GM06990 (cell line): ENCODE measurements at regions not wholly inside any gene's neighbourhood (a gene's known extent, or its start where the extent isn't known, plus 50 kb on each side); places are given as distances from the start of the nearest gene placed in this dataset.

Source experiments
- DNase-seq: peaks from one replicate; pipeline ENCODE4 v3.0.0-alpha.2; 2011; ENCODE audit not compliant: insufficient read length; ENCODE audit errors: extremely low read depth
- H3K27me3 ChIP-seq: replicated peaks from 2 replicates; pipeline ENCODE4 v1.6.0; 2011; ENCODE audit warnings: low read length; ENCODE audit not compliant: control insufficient read depth, insufficient read depth
- H3K36me3 ChIP-seq: 2 replicates; pipeline ENCODE4 v1.5.1; 2011; ENCODE audit warnings: low read length; ENCODE audit not compliant: control insufficient read depth, insufficient read depth
- H3K4me3 ChIP-seq: replicated peaks from 2 replicates; pipeline ENCODE4 v1.5.1; 2011; ENCODE audit warnings: low read depth, mild to moderate bottlenecking, control low read depth, low read length
- CTCF ChIP-seq: IDR thresholded peaks from 2 replicates; pipeline ENCODE4 v1.5.1; 2011; ENCODE audit warnings: low read length, control low read depth, mild to moderate bottlenecking, inconsistent platforms; ENCODE audit not compliant: insufficient read depth, poor library complexity, severe bottlenecking

DNA sequence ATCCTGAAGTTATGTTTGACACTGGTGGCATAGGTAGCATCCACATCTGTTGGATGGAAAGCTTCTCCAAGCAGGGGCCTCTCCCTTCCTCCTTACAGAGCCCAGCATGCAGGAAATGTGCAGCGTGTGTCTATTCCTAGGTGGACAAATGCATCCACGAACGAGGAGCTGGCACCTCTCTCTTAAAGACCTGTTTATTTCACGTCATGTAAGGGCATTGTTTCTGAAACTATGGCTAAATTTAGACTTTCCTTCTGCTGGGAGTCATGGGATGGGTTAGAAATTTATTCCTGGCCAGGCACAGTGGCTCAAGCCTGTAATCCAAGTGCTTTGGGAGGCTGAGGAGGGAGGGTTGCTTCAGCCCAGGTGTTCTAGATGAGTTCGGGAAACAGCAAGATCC is 208.4 kb upstream of the SVIL start:
- TF ChIP-seq CTCF = no peak
- no peak overlapping the region for H3K4me3 ChIP-seq
- no peaks in the 10 kb centered on the region for H3K36me3 ChIP-seq
- DNase-seq = no peak
- no peaks in the 10 kb centered on the region; the same call in 1 of the 2 replicates for H3K27me3 ChIP-seq

DNA sequence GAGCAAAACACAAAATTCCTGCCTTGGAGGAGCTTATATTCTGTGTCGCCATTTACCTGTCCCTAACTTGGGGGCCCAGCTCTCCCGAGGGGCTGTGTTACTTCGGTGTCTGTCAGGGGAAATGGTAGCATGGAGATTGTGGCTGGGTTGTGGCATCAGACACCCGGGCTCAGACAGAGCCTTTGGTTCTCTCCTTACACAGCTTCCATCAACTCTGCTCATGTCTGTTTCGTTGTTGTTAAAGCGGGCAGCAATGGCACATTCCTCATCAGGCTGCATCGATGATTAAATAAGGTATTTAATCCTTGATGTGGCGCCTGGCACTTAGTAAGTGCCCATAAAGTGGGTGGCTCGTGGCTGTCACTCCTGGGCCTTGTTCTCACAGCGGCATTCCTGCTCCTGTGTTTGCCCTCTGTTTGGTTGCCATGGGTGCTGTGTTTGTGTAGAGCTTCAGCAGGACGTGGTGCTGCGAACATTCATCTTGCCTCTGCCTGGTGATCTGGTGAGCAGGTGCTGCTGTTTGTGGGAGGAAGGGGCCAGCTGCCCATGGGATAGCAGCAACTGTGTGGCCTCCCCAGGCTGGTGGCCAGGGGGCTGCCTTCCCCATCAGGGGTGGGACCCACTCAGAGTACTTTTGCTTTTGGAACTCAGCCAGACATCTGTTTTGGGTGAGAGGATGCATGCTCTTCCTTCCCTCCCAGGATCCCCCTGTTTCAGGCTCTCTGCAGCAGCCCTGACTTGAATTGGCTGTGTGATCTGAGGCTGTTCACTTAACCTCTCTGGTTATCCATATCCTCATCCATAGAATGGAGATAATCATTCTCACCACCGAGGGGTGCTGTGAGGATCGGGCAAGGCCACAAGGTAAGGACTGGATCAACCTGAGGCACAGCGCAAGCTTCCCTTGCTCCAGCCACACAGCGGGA is 207.2 kb upstream of the SVIL start:
- H3K27me3 ChIP-seq = no peaks in the 10 kb centered on the region; the same call in 1 of the 2 replicates
- no peak for TF ChIP-seq CTCF
- no peak for DNase-seq
- H3K36me3 ChIP-seq = no peaks in the 10 kb centered on the region
- no peak overlapping the region for H3K4me3 ChIP-seq

DNA sequence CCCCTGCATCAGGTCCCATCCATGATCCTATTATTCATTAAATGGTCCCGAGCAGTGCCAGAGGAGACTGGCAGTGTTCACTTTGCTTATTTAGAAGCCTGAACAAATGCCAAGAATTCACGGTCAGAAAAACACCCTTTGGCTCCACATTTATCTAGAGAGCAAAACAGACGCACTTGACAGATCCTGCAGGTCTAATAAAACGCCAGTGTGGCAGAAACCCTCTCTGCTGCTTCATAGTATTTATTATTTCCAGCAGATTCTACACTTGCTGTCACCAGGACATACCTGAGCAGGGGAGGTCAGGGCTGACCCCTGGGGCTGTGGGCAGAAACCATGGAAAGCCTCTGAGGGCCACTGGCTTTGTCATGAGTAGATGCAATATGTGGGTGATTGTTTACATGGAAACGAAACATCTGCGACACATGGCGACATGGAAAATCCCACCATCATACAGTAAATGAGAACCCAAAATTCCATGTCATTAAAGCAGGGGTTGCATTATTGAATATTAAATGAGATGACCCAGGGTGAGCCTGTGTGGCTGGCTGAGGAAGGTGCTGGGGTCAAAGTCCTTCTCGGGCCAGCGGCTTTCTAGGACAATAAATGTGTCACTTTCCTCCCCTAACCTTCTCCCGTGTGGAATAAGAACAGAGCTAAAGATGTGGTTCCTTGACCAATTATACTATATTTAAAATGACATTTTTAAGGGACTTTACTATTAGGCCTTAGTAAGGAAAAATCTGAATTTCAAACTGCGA is 205.9 kb upstream of the SVIL start:
- Histone ChIP-seq H3K4me3 (no peak overlapping the region), H3K36me3 (no peaks in the 10 kb centered on the region), H3K27me3 (no peaks in the 10 kb centered on the region; the same call in 1 of the 2 replicates)
- no peak for TF ChIP-seq CTCF
- no peak for DNase-seq

DNA sequence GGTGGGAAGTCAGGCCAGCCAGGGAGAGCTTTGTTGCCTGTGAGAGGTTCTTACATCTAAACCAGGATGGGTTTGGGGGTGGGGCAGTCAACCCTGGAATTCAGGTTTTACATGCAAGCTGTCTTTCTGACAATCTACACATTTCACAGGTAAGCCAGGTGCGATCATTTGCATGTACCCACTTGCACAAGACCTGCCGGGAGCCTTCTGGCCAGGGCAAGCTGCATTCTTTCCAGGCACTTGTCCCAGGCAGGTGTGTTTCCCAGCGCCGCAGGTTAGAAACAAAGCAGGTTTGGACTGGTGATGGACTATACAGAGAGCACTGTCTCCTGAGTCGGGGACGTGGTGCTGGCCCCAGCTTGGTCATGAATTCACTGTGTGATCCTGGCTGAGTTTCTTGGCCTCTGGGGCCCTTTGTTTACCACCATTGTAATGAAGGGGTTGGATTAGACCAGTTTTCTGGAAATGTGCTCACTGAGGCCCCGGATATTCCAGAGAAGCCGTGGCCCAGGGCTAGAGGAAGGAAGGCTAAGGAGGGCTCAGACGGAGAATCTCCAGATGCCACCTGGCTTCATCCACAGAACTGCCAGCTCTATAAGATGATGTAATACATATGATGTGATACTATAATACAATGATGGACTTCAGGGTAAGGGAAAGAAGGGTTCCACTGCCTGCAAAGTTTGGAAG is 205.2 kb upstream of the SVIL start:
- DNase-seq = no peak
- TF ChIP-seq CTCF = no peak

DNA sequence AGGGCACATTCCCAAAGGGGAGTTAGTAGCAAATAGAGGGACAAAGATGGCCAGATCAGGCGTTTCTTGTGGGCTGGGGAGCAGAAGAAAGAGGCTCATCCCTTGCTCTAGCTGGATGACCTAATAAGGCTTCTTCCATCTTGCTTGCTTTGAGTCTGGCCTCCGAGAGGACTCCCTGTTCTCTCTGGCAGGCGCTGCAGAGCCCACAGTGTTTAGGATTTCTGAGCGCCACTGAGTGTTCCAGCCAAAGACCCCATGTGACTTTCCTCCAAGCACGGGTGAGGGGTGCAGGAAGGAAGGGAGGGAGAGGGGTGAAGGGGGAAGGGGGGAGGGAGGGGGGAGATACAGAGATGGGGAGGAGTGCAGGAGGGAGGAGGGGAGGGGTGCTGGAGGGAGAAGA is 203.8 kb upstream of the SVIL start:
- TF ChIP-seq CTCF = no peak
- Histone ChIP-seq H3K36me3 (no peaks in the 10 kb centered on the region), H3K4me3 (no peak overlapping the region), H3K27me3 (no peaks in the 10 kb centered on the region; the same call in 1 of the 2 replicates)
- no peak for DNase-seq

More for the DNA sequence above, 205.2 kb upstream of the SVIL start:
- Histone ChIP-seq H3K4me3 (no peak overlapping the region), H3K36me3 (no peaks in the 10 kb centered on the region), H3K27me3 (no peaks in the 10 kb centered on the region; the same call in 1 of the 2 replicates)
